ENCODE measurements at regions not wholly inside any gene's neighbourhood (a gene's known extent, or its start where the extent isn't known, plus 50 kb on each side); places are given as distances from the start of the nearest gene placed in this dataset.
A peak's percentile ranks its signal among the peaks of the same experiment; 100 is the strongest.
"Not testable (repeated sequence)": the region's sequence is repeated elsewhere in the genome, so short reads cannot be mapped to it uniquely, and the experiment has no call there.

DNA sequence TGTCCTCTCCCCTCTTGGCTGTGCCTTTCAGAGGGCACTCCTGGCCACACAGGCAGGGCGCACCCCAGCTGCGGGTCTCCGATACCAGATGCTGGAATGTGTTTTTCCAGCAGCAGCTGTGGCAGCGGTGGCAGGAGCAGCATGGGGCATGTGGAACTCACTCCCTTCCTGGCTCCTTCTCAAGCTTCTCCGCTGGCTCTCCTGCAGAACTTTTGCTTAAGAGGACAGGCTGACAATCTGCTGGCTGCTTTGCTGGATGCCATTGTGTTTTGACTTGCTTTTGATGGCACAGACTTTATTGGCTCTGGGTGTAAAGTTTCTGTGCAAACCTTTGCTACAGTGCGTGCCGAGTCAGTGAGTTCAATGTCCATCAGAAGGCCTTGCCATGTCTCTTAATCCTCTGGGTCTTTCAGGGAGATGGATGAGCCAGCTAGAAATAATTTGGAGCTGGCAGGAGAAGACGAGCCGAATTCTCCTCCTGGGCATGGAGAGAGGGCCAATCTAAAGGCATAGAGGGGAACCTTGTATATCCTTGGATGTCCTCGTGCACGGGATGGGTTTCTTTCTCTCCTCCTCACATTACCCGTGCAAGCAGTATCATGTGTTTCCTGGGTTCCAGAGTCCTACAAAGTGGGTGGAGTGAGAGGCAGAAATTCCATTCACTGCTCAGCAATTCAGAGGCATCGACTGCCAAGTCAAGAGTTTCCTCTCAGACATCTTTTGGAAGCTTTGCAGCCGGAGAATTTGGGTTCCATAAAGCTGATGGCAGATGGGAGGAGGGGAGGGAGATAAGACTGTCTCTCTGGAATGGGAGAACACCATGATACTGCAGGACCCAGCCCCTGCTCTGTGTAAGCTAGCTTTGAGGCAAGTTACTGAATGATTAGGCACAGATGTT is 231.2 kb downstream of the FGF9 start:
- H3K4me3 ChIP-seq: no peak overlapping the region
- peak overlapping the region in 1 of 21 experiments; percentile 38 for H3K27ac ChIP-seq

DNA sequence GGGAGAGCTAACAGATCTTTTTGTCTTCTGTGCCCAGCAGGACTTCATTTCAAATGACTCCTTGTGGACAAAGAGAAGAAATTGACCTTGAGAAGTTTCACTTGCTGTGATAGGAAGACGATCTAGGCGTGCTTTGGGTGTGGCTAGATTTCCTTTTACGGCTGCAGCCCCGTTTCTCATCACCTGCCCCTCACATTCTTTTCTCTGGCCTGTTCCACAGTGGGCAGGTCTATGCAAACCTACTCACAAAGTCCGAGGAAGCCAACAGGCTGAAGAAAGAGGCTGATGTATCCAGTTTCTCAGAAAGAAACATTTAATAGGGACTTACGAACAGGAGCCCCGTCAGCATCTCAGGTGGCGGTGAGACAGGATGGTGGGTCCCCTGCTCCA is 231.8 kb downstream of the FGF9 start:
- H3K27ac ChIP-seq: peak overlapping the region in 1 of 21 experiments; percentile 20
- no peak overlapping the region for H3K4me3 ChIP-seq

DNA sequence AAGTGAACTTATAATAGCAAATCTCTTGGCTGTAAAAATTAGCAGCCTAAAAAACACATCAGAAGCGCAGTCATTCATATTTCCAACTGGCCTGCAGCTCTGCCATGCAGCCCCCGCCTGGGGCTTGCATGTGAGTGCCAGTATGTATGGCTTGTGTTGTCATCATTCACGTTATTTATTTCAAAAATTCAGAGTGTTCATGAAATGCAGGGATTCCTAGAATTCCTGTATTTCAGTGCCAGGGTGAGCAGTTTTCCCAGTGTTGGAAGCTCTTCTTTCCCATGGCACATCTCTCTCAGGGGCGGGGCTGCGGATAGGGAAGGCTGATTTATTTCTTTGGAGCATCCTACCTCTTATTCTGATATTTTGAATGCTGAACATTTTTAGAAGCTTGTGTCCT is 234.6 kb downstream of the FGF9 start:
- Histone ChIP-seq H3K4me3 (no peak overlapping the region), H3K27ac (no peak overlapping the region)

DNA sequence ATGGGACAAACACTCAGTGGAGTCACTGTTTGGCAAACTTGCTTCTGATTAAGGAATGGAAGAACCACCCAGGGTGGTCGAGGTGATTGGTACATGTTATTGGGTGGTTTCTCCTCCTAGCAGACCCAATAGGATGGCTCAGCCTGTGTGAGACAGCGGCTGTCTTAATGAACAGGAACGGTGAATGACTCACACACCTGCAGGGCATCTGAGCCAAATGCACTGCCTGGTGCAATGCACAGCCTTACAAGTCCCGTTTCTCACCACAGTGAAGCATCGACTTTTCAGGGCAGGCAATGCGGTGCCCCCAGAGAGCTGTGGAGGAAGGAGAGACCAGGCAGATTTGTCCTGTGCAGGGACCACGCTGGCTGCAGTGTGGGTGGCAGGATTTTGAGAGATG is 238.5 kb downstream of the FGF9 start:
- Histone ChIP-seq H3K27ac (no peak overlapping the region), H3K4me3 (no peak overlapping the region)

DNA sequence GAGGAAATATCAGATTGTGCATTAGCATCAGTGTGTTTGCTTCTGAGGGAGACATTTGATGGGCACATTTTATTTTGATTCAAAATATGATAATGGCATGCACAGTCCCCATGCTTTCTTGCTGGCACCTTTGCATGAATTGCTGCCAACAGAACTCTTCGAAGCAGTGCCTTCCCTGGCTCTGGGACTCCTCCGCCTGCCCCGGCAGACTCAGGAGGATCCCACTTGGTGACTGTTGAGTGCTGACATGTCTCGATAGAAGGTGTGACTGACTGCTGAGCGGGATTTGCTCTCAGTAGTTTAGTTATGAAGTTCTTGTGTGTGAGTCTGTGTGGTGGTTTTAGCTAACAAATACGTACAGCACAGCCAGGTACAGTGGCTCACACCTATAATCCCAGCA is 239.7 kb downstream of the FGF9 start:
- H3K4me3 ChIP-seq: no peak overlapping the region
- no peak overlapping the region for H3K27ac ChIP-seq

DNA sequence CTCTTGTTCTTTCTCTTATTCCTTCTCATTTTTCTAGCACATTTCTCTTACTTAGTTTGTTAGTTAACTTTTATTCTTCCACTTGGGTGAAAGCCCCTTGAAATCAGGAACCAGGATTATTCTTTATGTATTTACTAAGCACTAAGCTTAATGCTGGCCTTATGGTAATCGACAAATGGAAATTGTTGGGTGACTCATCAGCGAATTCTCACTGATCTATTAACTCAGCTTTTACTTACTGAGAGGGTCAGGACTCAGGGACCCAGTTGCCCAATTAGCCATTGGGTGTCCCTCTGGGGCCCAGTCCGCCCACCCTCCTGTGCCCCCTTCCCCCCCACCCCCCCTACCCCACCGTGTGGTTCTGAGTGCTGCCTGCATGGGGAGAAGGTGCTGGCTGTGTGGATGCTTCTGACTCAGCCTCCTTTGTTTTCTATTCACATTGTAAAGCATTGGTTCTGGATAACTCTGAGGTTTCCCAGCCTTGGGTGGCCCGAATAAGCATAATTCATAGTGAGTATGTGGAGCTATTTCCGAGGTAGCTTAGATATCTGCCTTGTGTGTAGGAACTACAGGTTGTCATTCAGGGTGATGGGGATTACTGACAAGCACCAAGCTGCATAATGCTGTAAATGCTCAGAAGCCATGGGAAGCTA is 240.9 kb downstream of the FGF9 start:
- Histone ChIP-seq H3K4me3 (no peak overlapping the region), H3K27ac (no peak overlapping the region)

DNA sequence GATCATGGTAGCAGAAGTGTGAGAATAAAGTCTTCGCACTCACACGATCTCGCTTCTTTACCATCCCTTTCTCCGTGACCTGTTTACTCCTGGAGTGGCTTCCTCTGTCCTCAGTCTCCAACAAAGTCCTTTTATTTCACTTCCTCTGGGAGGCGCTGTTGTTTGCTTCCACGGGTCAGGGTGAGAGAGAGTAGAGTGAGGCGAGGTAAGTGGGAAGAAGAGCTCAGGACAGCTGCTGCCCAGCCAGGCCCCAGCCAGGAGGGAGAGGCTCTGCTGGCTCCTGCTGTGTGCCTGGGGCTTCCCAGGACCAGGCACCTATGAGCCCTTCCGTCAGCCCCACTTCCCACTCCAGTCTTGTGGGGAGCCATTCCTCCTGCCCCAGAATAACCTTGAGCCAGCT is 242.1 kb downstream of the FGF9 start:
- Histone ChIP-seq H3K4me3 (no peak overlapping the region), H3K27ac (no peak overlapping the region)

DNA sequence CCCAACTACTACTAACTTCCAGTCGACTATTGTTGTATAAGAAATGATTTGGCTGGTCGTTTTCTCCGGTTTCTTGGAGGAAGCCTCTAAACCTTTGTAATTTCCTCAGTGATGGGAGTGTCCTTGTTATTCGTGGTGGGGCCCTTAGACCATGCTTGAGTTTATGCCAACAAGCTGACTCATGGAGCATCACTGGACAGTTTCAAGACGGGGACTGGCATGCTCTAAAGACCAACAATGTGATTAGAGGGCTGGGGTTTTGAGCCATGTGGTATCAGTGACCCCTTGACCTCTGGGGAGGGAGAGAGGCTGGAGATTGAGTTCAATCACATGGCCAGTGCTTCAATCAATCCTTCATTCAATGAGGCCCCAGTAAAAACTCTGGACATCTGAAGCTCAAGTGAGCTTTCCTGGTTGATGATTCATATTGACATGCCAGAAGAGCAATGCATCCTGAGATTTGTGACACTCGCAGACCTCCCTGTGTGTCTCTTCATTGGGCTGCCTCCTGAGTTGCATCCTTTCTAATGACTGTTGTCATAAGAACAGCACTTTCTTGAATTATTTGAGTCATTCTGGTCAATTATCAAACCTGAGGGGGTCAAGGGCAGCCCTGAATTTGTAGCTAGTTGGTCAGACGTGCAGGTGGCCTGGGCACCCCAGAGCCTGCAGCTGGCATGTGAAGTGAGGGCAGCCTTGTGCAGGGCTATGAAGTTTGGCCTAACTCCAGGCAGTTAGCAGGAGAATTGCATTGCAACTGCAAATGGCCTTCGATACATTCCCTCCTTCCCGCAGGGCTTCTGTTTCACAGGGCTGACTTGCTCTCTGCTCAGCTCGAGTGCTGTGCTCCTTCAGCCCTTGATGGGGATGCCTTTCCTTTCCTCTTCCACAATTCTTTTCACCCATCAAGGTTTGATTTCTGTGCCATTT is 246.5 kb downstream of the FGF9 start:
- Histone ChIP-seq H3K4me3 (no peak overlapping the region), H3K27ac (no peak overlapping the region)

DNA sequence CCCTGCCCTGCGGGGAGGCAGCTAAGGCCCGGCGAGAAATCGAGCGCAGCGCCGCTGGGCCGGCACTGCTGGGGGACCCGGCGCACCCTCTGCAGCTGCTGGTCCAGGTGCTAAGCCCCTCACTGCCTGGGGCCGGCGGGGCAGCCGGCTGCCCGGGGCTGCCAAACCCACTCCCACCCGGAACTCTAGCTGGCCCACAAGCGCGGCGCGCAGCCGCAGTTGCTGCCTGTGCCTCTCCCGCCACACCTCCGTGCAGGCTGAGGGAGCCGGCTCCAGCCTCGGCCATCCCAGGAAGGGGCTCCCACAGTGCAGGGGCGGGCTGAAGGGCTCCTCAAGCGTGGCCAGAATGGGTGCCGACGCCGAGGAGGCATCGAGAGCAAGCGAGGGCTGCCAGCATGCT is 249.9 kb downstream of the FGF9 start:
- H3K4me3 ChIP-seq, H3K27ac ChIP-seq: not testable (repeated sequence)

DNA sequence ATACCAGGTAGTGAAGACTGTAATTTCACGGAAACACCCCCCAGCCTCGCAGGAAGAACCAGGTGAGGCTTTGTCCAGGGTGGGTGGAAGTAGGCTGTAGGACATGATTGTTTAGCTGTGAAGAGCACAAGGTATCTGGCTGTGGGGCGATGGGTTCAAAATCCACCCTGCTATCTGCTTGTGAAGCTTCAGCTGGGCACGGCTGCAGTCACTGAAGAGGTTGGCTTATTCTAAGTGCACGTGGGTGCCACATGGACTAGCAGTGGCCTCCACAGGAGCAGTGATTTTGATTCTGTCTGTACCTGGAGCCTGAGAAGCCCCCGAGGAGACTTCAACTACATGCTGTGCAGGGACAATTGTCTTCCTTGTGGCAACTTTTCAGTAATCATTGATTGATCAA is 254.1 kb downstream of the FGF9 start:
- Histone ChIP-seq H3K27ac (no peak overlapping the region), H3K4me3 (no peak overlapping the region)

DNA sequence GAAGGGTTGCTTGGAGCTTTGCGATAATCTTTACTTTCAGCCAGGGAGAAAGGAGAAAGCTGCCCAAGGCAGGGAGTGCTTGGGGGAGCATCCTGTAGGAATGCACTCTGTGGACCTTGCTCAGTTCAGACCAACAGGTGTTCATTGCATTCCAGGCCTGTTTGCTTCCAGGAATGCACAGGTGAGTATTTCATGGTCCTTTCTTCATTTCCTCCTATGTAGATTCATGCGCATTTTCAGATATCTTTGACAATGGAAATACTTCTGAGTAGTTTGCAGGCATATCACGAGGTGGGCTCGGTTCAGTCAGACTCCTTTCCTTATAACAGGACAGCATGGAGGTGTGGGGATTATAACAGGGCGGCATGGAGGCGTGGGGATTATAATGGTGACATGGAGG is 254.8 kb downstream of the FGF9 start:
- H3K27ac ChIP-seq: no peak overlapping the region
- H3K4me3 ChIP-seq: no peak overlapping the region

DNA sequence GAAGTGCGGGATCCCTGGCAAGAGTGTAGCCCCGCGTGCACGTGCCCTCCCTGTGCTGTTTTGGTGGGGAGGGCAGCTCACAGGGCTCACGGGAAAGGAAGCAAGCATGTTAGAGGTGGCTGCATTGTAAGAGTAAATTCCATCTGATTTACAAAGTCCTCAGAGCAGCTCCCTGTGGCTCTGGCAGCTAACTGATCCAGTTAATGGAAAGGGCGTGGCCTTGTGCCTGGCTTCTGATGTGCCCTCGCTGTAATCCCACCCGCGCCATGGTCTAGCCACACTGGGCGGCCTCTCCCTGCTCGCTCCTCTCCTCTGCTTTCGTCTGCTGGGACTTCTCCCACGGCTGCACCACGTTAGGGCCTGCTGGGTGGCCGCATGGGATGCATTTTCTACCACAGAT is 258.5 kb downstream of the FGF9 start:
- H3K4me3 ChIP-seq: no peak overlapping the region
- H3K27ac ChIP-seq: no peak overlapping the region

DNA sequence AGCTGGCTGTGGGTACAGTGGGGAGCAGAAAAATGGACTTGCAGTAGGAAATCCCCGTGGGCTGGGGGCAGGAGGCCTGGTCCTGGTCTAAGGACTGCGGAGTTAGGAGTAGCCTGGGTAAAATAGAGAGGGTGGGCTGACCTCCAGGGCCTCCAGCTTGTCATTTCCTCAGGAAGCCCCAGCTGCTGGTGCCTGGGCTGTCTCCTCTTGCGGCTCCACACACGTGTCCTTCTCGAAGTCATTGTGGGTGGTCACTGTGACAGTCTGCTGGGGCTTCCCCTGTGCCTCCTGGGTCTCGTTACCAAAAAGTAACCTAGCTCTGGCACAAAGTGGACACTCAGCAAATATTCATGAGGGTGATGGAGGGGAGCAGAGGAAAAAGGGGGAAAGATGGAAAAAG is 259.7 kb downstream of the FGF9 start:
- H3K4me3 ChIP-seq: no peak overlapping the region
- H3K27ac ChIP-seq: no peak overlapping the region

DNA sequence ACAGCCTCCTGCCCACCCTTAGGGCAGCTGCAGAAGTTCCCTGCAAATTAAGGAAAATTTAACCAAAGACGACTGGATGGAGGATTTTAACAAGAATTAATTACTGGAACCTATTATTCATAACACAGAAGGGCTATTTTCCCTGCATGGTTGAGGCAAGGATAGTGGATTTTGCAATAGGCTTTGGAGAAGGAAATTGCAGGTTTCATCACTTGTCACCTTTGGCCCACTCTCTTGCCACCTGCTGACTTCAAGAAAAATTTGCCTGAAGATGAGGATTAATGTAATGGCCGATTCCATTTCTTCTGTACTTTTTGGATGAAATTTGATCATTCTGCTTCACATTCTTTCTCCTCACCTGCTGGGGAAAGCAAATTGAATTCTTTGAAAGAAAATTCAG is 261.7 kb downstream of the FGF9 start:
- Histone ChIP-seq H3K4me3 (no peak overlapping the region), H3K27ac (no peak overlapping the region)

DNA sequence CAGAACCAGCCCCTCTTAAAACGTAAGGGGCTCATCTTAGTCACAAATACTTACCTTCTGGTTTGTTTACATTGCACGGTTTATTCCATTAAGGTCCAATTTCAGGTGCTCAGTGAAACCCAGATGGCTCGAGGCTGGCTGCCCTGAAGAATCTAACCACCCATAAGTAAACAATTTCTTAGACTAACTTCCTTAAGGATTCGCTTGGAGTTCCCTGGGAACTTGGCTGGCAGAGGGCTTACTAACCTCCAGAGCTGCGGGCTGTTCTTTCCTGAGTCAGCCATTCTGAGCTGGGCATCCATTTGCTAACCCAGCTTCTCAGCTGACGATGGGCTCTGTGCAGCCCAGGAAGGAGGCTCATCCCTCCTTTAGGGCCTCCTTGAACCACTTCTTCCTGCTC is 262.1 kb downstream of the FGF9 start:
- Histone ChIP-seq H3K27ac (no peak overlapping the region), H3K4me3 (no peak overlapping the region)

DNA sequence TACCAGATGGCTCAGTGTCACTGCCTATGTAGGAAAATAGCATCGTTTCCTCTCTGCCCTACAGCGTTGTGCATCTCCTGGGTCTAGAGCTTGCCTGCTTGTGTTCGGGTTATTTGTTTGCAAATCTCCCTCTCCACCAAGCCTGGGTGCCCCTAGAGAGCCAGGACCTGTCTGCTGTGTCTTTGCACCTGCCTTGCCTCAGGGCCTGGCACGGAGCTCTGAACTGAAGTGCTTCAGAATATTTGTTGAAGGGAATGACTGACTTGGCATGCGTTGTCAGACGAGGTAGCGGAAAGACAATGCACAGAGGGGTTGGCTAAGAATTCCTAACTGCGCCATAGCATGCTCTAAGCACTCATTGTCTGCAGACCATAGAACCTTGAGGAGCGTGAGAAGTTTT is 263.4 kb downstream of the FGF9 start:
- Histone ChIP-seq H3K27ac (no peak overlapping the region), H3K4me3 (no peak overlapping the region)

DNA sequence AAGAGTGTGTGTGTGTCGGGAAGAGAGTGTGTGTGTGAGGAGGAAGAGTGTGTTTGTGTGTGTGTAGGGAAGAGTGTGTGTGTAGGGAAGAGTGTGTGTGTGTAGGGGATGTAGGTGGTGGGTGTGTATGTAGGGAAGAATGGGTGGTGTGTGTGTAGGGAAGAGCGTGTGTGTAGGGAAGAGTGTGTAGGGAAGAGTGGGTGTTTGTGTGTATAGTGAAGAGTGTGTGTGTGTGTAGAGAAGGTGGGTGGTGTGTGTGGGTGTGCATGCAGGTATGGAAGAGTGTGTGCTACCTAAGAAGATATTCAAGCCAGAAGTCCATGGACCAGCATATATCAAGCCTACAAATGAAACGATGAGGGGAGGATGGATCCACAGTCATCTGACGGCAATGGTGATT is 265.8 kb downstream of the FGF9 start:
- Histone ChIP-seq H3K27ac (no peak overlapping the region), H3K4me3 (no peak overlapping the region)

DNA sequence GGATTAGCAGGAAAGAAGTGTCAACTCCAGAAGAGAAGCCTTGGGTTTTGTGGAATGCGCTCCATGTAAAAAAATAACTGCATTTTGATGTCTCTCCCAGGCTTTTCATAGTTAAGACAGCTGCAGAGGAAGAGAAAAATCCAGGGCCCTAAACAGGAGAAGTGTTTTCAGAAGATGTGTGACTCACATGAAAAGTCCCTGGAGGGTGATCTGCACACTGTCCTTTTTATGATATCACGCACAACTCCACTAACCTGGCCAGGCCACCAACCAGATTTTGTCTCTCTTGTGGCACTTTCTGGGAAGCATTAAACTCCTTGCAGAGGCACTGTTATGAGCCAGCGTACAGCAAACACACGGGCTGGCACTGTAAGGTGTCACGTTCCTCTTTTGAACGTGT is 267.3 kb downstream of the FGF9 start:
- no peak overlapping the region for H3K27ac ChIP-seq

DNA sequence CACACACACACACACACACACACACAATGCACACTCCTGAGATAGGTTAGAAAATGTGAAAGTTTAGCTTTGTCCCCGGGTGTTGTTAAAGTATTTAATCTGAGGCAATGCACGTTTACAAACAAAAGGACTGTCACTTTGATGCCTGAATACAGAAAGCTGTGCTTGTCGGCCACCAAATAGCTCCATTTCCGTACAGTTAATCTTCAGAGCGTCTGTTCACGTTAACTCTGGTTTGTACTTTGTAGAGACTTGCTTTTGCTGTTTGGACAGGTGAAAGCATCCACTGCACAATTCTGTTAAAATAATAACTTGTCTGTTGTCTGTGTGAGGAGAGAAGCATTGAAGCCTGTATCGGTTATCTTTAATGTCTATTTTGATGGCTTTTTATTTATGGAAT is 267.8 kb downstream of the FGF9 start:
- Histone ChIP-seq H3K27ac (no peak overlapping the region), H3K4me3 (no peak overlapping the region)

More for the DNA sequence above, 267.3 kb downstream of the FGF9 start:
- no peak overlapping the region for H3K4me3 ChIP-seq

DNA sequence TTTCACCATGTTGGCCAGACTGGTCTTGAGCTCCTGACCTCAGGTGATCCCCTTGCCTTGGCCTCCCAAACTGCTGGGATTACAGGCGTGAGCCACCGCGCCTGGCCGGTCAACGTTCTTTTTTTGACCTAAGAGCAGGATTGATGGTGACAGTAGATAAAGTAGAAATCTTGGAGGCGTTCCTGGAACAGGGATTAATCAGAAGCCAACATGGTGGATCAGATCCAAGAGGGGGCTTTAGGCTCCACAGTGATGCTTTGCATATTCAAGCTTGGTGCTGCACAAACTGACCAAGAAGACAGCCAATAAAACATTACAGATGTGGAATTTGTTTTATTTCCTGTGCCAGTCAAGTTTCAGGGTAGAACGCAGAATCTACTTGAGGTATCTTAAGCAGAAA is 271.2 kb downstream of the FGF9 start:
- H3K4me3 ChIP-seq: no peak overlapping the region
- H3K27ac ChIP-seq: no peak overlapping the region

DNA sequence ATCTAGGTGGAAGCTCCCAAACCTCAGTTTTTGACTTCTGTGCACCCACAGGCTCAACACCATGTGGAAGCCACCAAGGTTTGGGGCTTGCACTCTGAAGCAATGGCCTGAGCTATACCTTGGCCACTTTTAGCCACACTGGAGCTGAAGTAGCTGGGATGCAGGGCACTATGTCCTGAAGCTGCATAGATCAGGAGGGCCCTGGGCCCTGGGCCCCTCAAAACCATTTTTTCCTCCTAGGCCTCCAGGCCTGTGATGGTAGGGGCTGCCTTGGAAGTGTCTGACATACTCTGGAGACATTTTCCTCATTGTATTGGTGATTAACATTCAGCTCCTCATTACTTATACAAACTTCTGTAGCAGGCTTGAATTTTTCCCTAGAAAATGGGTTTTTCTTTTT is 273.7 kb downstream of the FGF9 start:
- Histone ChIP-seq H3K4me3 (no peak overlapping the region), H3K27ac (no peak overlapping the region)
